PFSK-1 (cell line): ENCODE measurements at regions not wholly inside any gene's neighbourhood (a gene's known extent, or its start where the extent isn't known, plus 50 kb on each side); places are given as distances from the start of the nearest gene placed in this dataset.

ENCODE experiments used
- FOXP2 ChIP-seq: optimal IDR thresholded peaks from 2 replicates; pipeline ENCODE3; 2011; ENCODE audit warnings: borderline replicate concordance, control low read depth, inconsistent platforms; ENCODE audit not compliant: insufficient read depth; ENCODE audit errors: extremely low read length, extremely low read depth
- POLR2AphosphoS5 ChIP-seq: IDR thresholded peaks from 2 replicates; pipeline ENCODE4 v1.6.1; 2012; ENCODE audit warnings: low read depth, mild to moderate bottlenecking, control low read depth, low read length, moderate library complexity
- REST ChIP-seq, 2 experiments: IDR thresholded peaks; 2 replicates each; pipeline versions ENCODE4 v1.6.1 to v1.8.0; 2011 to 2012; ENCODE audit warnings: low read depth in 2 of 2, low read length in 2 of 2, control low read depth in 1 of 2, inconsistent platforms in 1 of 2, mild to moderate bottlenecking in 1 of 2, moderate library complexity in 1 of 2; ENCODE audit not compliant: insufficient read depth in 1 of 2
- SIN3A ChIP-seq: IDR thresholded peaks from 2 replicates; pipeline ENCODE4 v1.6.1; 2012; ENCODE audit warnings: mild to moderate bottlenecking, low read length, moderate library complexity, borderline replicate concordance; ENCODE audit not compliant: insufficient read depth
- TAF1 ChIP-seq: IDR thresholded peaks from 2 replicates; pipeline ENCODE4 v1.6.1; 2012; ENCODE audit warnings: low read length, control low read depth, borderline replicate concordance; ENCODE audit not compliant: insufficient read depth

DNA sequence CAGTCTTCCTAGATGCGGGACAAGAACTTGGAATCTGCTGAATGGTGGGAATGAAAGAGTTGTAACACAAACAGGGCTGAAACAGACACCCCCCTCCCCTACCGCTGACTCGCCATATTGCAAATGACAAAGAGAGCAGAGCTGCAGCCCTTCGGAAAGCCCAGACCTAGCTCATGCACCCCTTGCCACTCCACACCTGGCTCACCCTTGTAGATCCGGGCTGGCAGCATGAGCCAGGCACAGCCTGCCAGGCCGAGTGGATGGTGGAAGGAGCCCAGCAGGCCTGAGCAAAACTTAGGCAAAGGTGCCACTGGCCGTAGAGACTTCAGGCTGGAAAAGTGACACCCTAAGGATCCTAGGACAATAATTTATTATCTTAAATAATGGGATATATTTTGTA is 237.4 kb upstream of the SEMA3D start:
- TF ChIP-seq POLR2AphosphoS5, result no peak

DNA sequence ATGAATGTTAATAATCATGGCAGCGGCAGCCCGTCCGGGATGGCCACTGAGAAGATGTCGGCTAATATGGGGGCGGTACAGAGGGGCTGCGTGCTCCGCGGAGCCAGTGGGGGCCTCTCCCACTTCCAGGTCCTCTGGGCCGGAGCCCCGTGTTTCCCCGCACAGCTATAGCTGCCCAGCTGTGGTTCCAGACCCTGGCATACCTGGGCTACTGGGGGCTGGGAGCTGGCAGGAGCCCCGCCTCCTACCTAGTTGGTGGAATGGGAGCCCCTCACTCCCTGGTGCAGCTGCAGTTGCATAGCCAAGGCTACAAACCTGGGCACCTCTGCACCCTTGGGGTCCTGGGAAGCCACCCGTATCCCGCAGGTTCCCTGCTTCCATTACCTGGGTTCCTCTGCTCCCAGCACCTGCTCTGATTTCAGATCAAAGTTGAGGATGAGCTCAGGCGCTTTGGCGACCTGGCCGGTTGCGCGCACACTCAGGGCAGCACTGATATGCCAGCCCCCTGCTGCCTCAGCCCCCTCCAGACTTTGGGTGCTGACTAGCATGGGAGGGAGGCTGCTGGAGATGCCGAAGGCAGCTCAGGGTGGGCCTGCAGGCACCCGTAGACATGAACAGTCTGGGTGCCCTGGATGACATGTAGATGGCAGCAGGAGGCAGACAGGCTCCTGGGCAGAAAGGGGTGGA is 236.5 kb upstream of the SEMA3D start:
- no peak for TF ChIP-seq POLR2AphosphoS5
- no peak for TF ChIP-seq FOXP2
- TF ChIP-seq REST (IDR thresholded peaks at IDR 0.05; ENCODE audit: insufficient read depth in 1 of 2, low read depth in 2 of 2, low read length in 2 of 2), result no peak
- no peak for TF ChIP-seq TAF1
- no peak for TF ChIP-seq SIN3A

DNA sequence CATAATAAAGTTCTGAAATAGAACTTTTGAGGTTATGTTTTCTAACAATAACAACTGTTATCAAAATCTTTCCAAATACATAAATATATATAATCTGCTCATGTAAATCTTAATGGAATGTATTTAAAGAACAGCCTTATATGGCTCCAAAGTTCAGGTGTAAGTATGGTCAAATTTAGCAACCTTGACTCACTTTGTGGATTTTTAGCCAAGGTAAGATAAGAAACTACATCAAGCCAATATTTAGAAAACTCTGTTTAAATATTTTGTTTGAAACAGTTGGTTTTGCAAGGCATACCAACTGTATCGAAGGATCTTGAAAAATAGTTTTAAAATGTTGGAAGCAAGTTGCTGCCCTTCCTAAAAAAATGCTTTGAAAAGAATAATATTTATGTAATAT is 228.9 kb upstream of the SEMA3D start:
- TF ChIP-seq POLR2AphosphoS5, result no peak
- TF ChIP-seq SIN3A, result no peak
- TF ChIP-seq FOXP2, result no peak
- TF ChIP-seq REST (IDR thresholded peaks at IDR 0.05; ENCODE audit: insufficient read depth in 1 of 2, low read depth in 2 of 2, low read length in 2 of 2), result no peak
- TF ChIP-seq TAF1, result no peak

- TF ChIP-seq SIN3A, result no peak
- TF ChIP-seq FOXP2, result no peak
Observed at GRCh38 chr7:85413718-85414117, 226.9 kb upstream of the SEMA3D start.

DNA sequence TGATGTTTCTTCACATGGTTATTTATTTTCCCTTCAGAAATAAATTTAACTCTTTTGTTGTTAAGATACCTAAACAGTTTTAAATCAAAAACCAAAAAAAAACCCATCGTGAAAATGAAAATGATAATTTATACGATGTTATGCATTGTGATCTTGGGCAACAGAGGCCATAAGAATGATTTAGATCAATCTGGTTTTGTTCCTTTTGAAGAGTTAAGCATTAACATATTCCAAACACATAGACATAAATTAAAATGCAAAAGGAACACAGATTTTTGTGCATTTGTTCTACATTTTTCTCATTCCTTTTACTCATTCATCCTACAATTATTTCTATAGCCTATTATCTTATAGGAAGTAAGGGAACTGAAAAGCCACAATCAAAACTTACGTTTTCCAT is 226.1 kb upstream of the SEMA3D start:
- TF ChIP-seq SIN3A (no peak), REST (IDR thresholded peaks at IDR 0.05; ENCODE audit: insufficient read depth in 1 of 2, low read depth in 2 of 2, low read length in 2 of 2) (no peak), FOXP2 (no peak), TAF1 (no peak), POLR2AphosphoS5 (no peak)

DNA sequence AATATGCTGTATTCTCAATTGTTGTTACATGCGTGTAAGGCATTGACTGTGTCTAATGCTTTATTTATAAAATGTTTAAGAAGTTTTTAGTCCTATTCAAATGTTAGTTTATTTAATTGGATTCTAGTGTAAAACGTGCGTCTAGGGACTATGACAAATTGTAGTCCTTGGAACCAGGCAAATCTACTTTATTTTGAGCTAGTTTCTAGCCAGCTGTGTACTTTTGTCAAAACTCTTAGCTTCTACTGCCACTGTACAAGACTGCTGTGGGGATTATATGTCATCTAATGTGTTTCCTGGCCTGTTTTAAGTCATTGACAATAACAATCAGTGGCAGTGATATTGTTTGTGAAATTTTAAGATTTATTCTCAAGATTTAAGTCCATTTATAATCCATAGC is 220.5 kb upstream of the SEMA3D start:
- no peak for TF ChIP-seq REST (IDR thresholded peaks at IDR 0.05; ENCODE audit: insufficient read depth in 1 of 2, low read depth in 2 of 2, low read length in 2 of 2)
